ENCODE measurements at regions not wholly inside any gene's neighbourhood (a gene's known extent, or its start where the extent isn't known, plus 50 kb on each side); places are given as distances from the start of the nearest gene placed in this dataset.

GRCh38 chr3:166498446-166498845 lies 661.2 kb upstream of the BCHE start:
- Mint-ChIP-seq H3K4me1 (ENCODE audit: insufficient read depth, unreplicated experiment) (no peaks in the 10 kb centered on the region), H3K4me3 (ENCODE audit: unreplicated experiment) (no peak overlapping the region), H3K27me3 (ENCODE audit: insufficient read depth, unreplicated experiment) (no peaks in the 10 kb centered on the region), H3K27ac (ENCODE audit: low read depth, unreplicated experiment) (no peak overlapping the region), H3K9me3 (ENCODE audit: unreplicated experiment) (peaks cover 8% of the 10 kb centered on the region), H3K36me3 (ENCODE audit: insufficient read depth, unreplicated experiment) (no peaks in the 10 kb centered on the region)
- POLR2A ChIA-PET = no interaction called here
- BruUV-seq (replicated peaks) = no TSS peak
- intact Hi-C loops (cut with micrococcal nuclease) = no loop called here
- CTCF ChIA-PET = no interaction called here
- TF ChIP-seq CTCF (IDR thresholded peaks at IDR 0.05; ENCODE audit: unreplicated experiment) = no peak
- DNase-seq (ENCODE audit: unreplicated experiment) = no peak

- no peaks in the 10 kb centered on the region for H3K4me1 Mint-ChIP-seq (ENCODE audit: insufficient read depth, unreplicated experiment)
Measured at GRCh38 chr3:166489826-166490225, 652.6 kb upstream of the BCHE start.

GRCh38 chr3:166488977-166489672 lies 651.9 kb upstream of the BCHE start:
- BruUV-seq (replicated peaks) = no TSS peak
- DNase-seq (ENCODE audit: unreplicated experiment) = no peak
- Mint-ChIP-seq H3K27ac (ENCODE audit: low read depth, unreplicated experiment) (no peak overlapping the region), H3K27me3 (ENCODE audit: insufficient read depth, unreplicated experiment) (no peaks in the 10 kb centered on the region), H3K4me3 (ENCODE audit: unreplicated experiment) (no peak overlapping the region), H3K4me1 (ENCODE audit: insufficient read depth, unreplicated experiment) (no peaks in the 10 kb centered on the region), H3K9me3 (ENCODE audit: unreplicated experiment) (peaks cover 6% of the 10 kb centered on the region), H3K36me3 (ENCODE audit: insufficient read depth, unreplicated experiment) (no peaks in the 10 kb centered on the region)
- ChIA-PET CTCF (no interaction called here), POLR2A (no interaction called here)
- intact Hi-C loops (cut with micrococcal nuclease) = no loop called here
- no peak for TF ChIP-seq CTCF (IDR thresholded peaks at IDR 0.05; ENCODE audit: unreplicated experiment)

More at GRCh38 chr3:166489826-166490225, 652.6 kb upstream of the BCHE start:
- Mint-ChIP-seq H3K27me3 (ENCODE audit: insufficient read depth, unreplicated experiment) (no peaks in the 10 kb centered on the region), H3K4me3 (ENCODE audit: unreplicated experiment) (no peak overlapping the region), H3K9me3 (ENCODE audit: unreplicated experiment) (peaks cover 6% of the 10 kb centered on the region), H3K27ac (ENCODE audit: low read depth, unreplicated experiment) (no peak overlapping the region), H3K36me3 (ENCODE audit: insufficient read depth, unreplicated experiment) (no peaks in the 10 kb centered on the region)
- ChIA-PET POLR2A (interaction anchor here (0.7 kb wide), 1 partner anchor 290 kb away, joined by 3 read pairs; no protein-coding TSS in a partner anchor), CTCF (no interaction called here)
- TF ChIP-seq CTCF (IDR thresholded peaks at IDR 0.05; ENCODE audit: unreplicated experiment) = no peak
- intact Hi-C loops (cut with micrococcal nuclease) = no loop called here
- no TSS peak for BruUV-seq (replicated peaks)
- no peak for DNase-seq (ENCODE audit: unreplicated experiment)

GRCh38 chr3:166484470-166484869 lies 647.2 kb upstream of the BCHE start:
- H3K4me1 Mint-ChIP-seq (ENCODE audit: insufficient read depth, unreplicated experiment) = no peaks in the 10 kb centered on the region
- H3K36me3 Mint-ChIP-seq (ENCODE audit: insufficient read depth, unreplicated experiment) = no peaks in the 10 kb centered on the region

More at GRCh38 chr3:166484470-166484869, 647.2 kb upstream of the BCHE start:
- Mint-ChIP-seq H3K27ac (ENCODE audit: low read depth, unreplicated experiment) (no peak overlapping the region), H3K4me3 (ENCODE audit: unreplicated experiment) (no peak overlapping the region), H3K27me3 (ENCODE audit: insufficient read depth, unreplicated experiment) (no peaks in the 10 kb centered on the region), H3K9me3 (ENCODE audit: unreplicated experiment) (no peaks in the 10 kb centered on the region)
- no TSS peak for BruUV-seq (replicated peaks)
- TF ChIP-seq CTCF (IDR thresholded peaks at IDR 0.05; ENCODE audit: unreplicated experiment) = no peak
- ChIA-PET POLR2A (no interaction called here), CTCF (interaction anchor here (1.0 kb wide), 2 partner anchors 14 to 69 kb away, joined by 3 read pairs; no protein-coding TSS in a partner anchor)
- intact Hi-C loops (cut with micrococcal nuclease) = no loop called here
- DNase-seq (ENCODE audit: unreplicated experiment) = no peak
